ENCODE measurements at regions not wholly inside any gene's neighbourhood (a gene's known extent, or its start where the extent isn't known, plus 50 kb on each side); places are given as distances from the start of the nearest gene placed in this dataset.
"Not testable (repeated sequence)": the region's sequence is repeated elsewhere in the genome, so short reads cannot be mapped to it uniquely, and the experiment has no call there.

DNA sequence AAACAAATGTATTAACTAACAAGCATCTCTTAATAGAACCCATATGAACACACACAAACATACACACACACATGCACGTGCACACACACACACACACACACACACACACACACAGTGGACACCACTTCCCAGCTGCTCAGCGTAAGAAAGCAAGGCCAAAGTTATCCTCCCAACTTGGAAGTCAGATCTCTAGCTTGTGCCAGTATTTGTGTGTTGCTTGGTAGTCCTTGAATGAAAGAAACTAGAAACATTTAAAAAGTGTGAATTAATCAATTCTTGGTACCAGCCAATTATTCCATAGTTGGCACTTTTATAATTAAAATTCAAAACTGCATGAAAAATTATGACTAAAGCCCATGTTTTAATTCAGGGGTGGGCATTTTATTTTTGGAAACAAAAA, 178.1 kb downstream of the TMEM161B start:
- no peak for DNase-seq

DNA sequence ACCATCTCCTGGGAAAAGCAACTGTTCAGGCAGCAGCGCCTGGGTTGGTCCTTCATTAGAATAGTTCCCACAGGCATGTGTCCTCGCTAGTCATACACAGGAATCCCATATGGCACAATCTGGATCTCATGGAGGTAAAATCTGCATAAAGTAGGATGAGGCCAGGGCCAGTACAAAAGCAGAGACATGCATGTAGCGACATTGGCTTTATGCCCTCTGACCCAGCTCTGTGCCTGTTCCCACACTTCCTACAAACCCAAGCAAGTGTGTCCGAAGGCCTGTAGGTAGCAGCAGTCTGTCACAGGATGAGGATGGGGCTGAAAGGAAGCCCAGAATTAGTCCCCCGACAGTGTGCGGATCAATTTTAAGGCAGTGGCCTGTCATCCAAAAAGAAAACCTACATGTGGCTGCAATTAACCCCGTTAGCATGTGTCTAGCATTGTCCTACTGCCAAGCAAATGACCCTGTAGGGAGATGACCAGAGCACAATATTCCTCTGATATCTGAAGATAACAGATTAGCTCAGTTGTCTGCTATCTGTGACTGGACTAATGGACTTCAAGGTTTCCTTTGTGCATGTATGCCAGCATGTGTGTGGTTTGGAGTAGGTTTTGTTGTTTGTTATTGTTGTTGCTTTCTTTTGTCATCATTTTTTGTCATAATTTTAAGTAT, 178.8 kb downstream of the TMEM161B start:
- DNase-seq, result no peak

DNA sequence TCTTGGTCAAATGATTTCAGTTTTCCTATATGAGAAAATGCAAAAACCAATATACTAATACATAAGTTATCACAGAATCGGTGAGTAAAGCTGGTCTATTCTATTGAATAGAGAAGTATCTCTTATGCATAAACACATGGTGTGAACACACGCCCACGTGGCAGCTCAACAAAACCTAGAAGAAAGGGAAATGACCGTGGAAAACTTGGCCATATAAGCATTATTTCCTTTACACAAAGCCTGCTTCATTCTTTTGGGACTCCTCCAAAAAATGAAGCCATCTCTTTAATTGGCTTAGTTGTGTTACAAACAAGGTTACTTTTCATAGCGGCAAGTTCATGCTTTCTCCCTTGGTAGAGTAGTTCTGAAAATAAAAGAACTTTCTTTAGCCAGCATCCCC, 183.2 kb downstream of the TMEM161B start:
- no peak for DNase-seq

DNA sequence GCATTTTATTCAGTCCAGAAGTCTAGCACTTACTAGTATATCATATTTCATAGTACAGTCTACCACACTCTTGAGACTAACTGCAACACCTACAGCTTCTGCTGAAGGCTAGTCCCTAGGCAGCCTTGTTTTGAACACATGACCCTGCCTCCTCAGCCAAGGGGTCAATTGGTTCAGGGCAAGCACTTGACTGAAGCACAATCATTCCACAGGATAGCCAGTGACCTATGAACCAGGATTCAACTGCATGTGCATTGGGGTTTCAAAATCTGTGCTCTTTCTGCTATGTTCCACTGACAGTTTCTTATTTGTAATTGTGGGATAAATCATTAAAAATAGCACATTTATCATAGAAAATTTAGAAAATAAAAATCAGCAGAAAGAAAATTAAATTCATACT, 186.8 kb downstream of the TMEM161B start:
- DNase-seq, result no peak

DNA sequence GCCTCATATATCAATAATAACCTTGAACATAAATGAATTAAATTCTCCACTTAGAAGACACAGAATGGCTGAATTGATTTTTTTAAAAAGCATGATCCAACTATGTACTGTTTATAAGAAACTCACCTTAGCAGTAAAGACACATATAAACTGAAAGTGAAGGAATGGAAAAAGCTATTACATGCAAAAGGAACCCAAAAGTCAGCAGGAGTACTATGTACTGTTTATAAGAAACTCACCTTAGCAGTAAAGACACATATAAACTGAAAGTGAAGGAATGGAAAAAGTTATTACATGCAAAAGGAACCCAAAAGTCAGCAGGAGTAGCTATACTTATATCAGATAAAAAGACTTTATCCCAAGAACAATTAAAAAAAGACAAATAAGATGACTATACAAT, 204.8 kb downstream of the TMEM161B start:
- no peak for DNase-seq

DNA sequence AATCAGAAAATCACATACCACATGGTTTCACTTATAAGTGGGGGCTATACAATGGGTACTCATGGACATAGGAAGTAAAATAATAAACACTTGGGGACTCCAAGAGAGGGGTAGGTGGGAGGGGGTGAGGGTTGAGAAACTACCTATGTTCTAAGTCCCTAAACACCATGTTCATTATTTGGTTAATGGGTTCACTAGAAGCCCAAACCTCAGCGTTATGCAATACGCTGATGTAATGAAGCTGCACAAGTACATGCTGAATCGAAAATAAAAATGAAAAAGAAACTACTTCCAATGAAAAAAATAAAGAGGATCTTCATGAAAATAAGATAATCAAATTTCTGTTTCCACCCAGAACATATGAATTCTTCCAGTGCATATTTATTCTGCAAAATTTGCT, 208.5 kb downstream of the TMEM161B start:
- DNase-seq, result no peak

DNA sequence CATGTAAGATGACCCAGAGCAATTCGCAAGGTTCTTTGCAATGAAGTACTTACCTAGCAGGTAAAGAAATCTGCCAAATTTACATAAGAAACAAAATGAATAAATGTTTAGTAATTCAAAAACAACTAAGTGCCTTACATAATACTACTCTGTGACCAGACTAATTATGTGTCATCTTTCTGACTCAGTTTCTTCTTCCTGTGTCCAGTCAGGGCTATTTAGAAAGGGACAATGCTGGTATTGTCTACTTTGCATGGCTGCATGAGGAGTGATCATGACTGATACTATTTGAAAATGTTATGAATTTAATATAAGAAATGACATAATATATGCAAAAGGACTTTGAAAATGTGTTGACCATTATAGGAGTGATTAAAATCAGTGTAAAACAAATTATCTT, 210.0 kb downstream of the TMEM161B start:
- no peak for DNase-seq

DNA sequence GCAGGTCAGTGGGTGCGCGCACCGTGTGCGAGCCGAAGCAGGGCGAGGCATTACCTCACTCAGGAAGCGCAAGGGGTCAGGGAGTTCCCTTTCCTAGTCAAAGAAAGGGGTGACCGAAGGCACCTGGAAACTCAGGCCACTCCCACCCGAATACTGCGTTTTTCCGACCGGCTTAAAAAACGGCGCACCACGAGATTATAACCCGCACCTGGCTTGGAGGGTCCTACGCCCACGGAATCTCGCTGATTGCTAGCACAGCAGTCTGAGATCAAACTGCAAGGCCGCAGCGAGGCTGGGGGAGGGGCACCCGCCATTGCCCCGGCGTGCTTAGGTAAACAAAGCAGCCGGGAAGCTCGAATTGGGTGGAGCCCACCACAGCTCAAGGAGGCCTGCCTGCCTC, 216.2 kb downstream of the TMEM161B start:
- DNase-seq, result not testable (repeated sequence)

DNA sequence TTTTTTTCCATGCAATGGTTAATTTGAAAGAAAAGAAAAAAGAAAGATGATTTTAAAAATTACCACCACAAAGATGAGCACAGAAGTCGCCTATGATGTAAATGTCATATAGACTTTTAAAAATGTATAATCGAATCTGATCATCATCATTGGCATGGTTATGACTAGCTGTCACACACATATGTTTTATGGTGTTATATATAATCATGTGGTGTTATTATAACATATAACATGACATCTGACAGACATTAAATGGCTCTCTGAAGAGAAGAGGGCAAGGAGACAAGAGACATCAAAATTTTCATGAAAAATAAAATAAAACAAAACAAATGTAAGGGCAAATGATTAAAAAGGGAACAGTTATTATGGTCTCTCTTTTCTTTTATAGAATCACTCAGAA, 217.5 kb downstream of the TMEM161B start:
- no peak for DNase-seq

DNA sequence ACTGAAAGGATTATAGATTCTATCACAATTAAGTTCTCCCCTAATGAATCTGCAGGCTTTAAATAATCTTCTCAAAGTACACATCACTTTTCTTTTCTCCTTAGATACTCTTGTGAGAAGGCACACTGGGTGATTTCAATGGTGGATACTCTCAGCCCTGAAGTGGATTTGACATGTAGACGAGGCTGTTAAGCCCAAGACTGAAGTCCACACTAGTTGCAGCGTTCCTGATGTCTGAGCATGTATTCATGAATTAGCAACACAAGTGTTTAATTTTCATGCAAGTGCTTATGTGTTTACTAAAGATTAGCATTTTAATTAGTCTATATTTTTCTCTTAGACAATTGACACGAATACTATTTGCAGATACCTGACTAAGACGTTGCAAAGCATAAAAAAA, 218.9 kb downstream of the TMEM161B start:
- no peak for DNase-seq

DNA sequence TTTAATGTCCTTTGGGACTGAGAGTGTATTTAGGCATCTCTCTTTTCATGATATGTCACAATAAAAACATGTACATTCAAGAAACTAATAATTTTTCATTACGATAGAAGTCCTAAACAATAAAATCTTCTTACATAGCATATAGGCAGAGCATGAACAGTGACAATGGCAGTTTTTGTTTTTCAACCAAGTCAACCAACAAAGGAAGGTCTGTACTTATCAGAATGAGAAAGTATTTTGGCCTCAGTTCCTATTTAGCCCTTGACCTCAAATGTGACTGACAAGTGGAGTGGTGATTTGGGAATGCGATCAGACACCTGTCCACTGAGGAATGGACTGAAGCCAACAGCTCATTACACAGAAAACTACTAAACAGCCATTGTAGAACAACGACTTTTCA, 219.5 kb downstream of the TMEM161B start:
- no peak for DNase-seq

DNA sequence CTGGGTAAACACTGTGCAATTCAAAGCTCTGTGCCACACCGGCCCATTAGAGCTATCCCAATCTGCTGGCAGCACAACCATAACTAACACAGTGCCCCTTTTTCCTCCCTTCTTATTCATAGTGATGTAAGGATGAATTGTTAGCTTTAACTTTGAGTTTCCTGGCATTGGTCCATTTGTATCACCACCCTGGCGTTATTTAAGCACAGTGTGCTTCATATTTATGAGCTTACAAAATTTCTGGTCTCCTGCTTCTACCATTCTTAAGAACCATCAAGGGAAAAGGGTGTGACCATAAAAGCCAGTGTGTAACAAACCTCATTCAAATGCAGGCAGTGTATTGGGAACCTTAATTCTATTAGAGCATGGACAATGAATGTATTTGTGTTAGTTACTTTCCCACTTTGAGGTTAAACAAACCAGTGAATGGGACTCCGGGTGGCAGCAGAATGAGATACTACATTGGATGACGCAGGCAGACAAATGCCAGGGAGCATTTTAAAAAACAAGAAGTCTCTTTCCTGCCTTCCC, 222.6 kb downstream of the TMEM161B start:
- DNase-seq, result no peak

DNA sequence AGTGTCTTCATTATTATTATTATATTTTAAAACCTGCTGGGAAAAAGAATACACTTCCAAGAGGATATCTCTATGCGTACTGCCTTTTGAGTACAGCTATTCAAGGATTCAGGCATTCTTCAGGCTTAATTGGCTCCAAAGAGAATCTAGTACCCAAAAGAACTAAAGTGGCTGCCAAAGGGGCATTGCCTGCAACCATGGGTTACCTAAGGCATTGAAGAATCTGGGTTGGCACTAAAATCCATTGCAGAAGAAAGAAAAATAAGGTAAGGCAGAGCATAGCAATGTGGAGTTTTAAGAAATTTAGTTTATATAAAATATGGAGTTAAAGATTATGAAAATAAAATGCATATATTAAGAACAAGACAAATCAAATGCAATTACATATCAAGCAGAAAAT, 223.5 kb downstream of the TMEM161B start:
- no peak for DNase-seq

DNA sequence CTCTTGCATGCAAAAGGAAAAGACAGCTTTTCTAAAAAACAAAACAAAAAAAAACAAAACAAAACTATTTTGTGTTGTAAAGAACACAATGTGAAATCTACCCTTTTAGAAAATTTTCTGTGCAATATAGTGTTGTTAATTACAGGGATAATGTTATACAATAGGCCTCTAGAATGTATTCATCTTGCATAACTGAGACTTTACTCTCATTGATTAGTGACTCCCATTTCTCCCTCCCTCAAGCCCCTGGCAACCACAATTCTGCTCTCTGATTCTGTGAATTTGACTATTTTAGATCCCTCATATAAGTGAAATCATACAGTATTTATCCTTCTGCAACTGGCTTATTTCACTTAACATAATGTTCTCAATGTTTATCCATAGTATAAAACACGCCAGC, 234.1 kb downstream of the TMEM161B start:
- DNase-seq, result no peak

DNA sequence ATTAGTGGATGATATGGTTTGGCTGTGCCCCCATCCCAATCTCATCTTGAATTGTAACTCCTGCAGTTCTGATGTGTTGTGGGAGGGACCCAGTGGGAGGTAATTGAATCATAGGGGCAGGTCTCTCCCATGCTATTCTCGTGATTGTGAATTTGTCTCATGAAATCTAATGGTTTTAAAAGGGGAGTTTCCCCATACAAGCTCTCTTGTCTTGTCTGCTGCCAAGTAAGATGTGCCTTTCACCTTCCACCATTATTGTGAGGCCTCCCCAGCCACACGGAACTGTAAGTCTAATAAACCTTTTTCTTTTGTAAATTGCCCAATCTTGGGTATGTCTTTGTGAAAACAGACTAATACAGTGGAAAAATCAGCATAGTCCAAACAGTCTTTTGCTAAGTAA, 235.5 kb downstream of the TMEM161B start:
- no peak for DNase-seq

DNA sequence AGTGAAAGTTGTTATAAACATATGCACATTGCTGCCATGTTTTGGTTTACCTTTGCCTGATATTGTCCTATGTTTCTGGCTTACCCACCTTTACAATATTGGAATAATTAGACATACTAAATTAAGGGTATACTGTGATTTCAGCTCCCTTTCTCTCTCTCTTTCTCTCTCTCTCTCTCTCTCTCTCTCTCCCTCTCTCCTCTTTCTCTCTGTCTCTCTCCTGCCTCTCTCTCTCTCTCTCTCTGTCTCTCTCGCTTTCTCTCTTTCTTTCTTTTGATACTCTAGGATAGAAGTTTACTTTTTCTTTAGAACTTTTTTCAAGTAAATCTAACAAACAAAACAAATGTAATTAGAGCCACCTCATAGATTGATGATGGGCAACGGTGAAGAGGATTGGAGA, 239.6 kb downstream of the TMEM161B start:
- no peak for DNase-seq

DNA sequence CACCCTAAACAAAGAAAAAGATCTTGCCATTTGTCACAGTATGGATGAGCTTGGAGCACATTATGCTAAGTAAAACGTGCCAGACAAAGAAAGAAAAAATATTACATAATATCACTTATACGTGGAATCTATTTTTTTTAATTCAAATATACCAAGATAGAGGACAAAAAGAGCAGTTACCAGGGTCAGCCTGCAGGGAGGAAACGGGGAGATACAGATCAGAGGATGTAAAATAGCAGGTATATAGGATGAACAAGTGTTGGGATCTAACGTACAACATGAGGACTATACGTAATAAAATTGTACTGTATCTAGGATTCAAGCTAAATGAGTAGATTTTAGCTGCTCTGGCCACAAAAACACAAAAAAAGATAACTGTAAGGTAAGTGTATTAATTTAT, 247.5 kb downstream of the TMEM161B start:
- DNase-seq, result no peak

DNA sequence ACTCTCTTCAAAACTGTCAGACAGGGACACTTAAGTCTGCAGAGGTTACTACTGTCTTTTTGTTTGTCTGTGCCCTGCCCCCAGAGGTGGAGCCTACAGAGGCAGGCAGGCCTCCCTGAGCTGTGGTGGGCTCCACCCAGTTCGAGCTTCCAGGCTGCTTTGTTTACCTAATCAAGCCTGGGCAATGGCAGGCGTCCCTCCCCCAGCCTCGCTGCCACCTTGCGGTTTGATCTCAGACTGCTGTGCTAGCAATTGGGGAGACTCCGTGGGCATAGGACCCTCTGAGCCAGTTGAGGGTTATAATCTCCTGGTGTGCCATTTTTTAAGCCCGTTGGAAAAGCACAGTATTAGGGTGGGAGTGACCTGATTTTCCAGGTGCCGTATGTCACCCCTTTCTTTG, 253.7 kb downstream of the TMEM161B start:
- DNase-seq, result not testable (repeated sequence)

DNA sequence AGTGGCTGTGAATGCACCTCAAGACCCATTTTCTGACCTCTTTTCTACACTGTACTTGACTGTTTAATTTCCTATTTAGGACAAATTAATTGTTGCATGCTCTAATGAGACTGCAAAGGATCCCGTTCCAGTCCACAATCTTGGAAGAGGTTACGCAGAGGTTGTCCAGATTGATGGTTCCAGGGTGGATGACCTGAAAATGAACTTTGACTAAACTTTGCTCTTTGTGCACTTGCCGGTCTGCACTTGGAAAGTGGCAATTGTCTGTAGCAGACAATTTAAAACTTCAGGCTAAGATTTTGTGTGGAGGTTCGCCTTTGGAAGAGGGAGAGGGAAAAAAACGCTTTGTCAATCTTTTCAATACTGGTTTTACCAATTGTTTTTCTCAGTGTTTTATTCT, 267.8 kb downstream of the TMEM161B start:
- no peak for DNase-seq

DNA sequence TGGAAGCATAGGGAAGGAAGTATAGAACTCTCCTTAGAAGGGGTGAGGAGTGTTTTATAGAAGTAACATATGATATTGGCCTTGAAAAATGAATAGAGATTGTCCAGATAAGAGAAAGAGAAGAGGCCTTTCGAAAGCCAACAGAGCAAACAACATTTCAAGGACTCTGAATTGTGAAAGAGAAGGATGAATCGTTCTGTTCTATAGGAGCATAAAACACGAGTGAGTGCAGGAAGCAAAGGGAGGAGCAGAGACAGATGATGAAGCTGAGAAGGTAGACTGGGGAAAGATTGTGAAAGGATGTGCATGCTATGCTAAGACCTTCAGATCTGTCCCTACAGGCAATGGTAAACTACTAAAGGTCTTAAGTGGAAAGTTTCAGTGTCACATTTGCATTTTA, 271.0 kb downstream of the TMEM161B start:
- no peak for DNase-seq

DNA sequence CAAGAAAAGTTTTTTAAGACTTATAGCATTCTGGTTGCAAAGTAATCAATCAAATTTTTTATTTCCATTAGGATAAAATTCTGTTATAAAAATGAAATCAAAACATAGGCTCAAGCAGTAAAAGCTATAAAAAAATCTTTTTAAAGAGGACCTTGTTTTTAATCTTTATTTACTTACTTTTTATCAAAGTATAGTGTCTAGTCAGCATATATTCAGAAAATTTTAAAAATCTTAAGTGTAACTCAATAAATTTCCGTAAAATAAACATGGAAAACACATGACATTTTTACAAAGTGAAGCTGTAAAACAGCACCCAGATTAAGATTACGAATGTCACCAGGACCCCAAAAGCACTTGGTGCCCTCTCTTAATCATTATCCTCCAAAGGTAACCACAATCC, 302.4 kb downstream of the TMEM161B start:
- no peak for DNase-seq

DNA sequence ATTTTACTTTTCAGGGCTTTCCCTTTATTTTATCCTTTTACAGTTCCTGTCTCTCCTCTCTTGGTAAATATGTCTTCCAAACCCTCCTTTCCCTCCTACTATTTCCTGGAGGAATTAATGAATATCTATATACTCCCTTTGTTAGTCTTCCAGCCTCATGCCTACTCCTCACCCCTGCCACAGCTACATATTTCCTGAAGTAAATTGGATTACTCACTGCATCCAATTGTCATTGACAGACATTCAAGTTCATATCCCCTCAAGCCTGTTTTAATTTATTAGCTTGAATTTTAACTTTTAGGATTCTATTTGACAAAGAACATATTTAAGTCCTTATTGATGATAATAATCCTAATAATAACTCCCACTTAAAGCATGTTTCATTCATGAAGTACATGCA, 314.5 kb downstream of the TMEM161B start:
- no peak for DNase-seq

DNA sequence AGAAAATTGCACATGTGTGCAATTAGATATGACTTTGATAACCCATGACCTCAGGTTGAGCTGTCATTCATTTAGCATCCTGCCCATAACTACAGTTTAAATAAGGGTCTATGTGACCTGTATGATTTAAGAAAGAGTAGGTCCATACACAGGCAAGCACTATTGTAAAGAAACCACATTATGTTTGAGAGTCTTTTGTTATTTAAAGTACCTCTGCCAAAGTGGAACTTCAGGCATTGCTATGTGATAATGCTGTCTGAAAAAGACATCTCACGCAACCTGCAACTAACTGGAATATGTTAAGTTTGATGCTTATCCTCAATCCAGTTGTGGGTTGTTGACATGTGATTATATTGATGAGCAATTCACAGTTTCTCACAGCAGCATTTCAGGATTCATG, 317.0 kb downstream of the TMEM161B start:
- no peak for DNase-seq

DNA sequence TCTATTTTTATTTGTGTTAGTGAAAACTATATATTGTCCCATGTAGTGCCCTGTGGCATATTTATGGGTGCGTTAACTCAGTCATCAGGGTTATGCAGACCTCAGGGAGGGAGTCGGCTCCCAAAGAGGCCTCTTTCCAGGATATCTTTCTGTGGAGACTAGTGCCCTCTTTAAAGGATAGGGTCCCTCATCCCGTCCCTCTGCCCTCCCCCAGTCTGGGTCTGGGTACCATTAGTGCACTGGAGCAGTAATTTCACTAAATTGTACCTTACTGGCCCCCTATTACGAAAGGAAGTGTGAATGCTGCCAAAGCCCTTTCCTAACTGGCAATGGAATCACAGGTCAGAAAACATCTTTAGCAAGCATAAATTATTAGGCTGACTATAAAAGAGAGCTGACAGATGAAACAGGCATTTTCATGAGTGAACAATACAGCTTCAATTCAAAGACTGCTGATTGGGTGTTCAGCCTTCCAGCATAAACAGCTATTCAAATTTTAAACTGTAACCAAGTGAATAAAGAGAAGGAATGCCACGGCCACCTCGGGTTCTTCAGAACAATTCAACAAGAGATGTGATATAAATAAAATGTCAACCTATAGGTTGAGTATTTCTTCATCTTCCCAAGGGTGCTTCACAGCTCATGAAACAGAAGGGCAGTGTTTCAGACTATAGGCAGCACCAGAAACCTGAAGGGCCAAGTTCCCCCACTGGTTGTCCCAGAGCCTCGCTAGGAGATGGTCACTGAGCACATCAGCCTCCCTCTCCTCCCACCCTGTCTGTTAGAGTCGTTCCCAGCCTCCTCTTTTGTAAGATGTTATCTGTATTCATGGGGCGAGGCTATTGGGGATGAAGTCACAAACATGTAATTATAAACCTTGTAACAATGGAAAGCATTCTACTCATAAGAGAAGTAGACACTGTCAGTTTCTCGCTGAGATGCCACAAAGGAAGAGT, 318.7 kb downstream of the TMEM161B start:
- DNase-seq, result no peak
